C1 segment of cervical spinal cord (tissue), 14 donors: ENCODE measurements at regions not wholly inside any gene's neighbourhood (a gene's known extent, or its start where the extent isn't known, plus 50 kb on each side); places are given as distances from the start of the nearest gene placed in this dataset.
"Not testable (repeated sequence)": the region's sequence is repeated elsewhere in the genome, so short reads cannot be mapped to it uniquely, and the experiment has no call there.

ENCODE experiments used
- DNase-seq, 14 donors: peaks; one replicate each; lab custom pipeline; 2025; lab: John Stamatoyannopoulos, UW

- not testable (repeated sequence) for DNase-seq
These were observed 1128.2 kb downstream of the UQCRFS1 start for GRCh38 chr19:28084659-28085157.

DNA sequence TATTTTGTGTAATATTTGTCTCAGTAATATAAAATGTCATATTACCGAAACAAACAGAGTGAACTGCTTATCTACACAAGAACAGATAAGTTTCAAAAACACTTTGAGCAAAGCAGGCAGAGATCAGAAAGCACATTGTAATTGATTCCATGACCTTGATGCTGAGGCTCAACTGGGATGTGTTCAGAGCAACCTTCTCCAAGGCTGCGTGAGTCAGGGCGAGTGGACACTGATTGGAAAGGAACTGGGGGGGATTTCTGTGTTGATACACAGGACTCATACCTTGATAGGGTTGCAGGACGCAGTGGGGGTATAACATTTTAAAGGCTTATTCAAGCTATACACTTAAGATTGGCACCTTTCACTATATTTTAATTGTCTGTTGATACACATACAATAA lies 1136.3 kb downstream of the UQCRFS1 start:
- no peak for DNase-seq

GRCh38 chr19:28075229-28075628 lies 1137.7 kb downstream of the UQCRFS1 start:
- DNase-seq: no peak

DNA sequence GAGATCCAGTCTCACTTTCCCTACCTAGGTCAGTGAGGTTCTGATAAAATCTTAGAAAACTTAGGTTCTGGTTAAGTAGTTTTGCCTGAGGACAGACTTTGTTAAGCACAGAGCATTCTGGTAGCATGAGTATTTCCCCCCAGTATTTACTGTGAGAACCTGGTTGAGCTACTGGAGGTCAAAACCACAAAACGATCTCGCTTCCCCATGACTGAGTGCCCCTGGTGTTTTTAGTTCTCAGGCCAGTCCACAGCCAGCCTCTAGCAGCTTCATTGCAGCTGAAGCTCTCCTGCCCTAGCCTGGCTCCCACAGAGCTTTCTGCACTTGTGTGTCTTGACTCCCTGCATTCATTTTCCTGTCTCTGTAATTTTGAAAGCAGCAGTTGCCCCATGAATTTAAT lies 1138.2 kb downstream of the UQCRFS1 start:
- DNase-seq: no peak

DNA sequence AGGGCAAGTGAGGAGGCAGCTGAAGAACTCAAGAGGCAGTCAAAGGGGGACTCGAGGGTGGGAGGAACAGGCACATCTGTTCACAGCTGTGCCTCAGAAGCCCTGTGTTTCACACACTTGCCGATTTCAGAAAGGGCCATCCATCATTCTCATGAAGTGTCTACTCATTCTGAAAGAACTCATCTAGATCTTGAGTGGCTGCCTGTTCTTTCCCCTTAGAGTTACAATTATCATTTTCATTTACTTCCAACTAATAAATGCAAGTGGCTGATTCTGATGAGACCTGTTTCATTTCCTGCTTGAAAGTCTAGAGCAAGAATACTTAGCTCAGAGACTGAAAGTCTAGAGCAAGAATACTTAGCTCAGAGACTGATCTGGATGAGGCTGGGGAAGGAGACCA lies 1145.1 kb downstream of the UQCRFS1 start:
- DNase-seq: no peak

- DNase-seq: no peak
These were observed 1146.0 kb downstream of the UQCRFS1 start for GRCh38 chr19:28066988-28067387.

GRCh38 chr19:28066161-28066560 lies 1146.8 kb downstream of the UQCRFS1 start:
- DNase-seq: no peak

DNA sequence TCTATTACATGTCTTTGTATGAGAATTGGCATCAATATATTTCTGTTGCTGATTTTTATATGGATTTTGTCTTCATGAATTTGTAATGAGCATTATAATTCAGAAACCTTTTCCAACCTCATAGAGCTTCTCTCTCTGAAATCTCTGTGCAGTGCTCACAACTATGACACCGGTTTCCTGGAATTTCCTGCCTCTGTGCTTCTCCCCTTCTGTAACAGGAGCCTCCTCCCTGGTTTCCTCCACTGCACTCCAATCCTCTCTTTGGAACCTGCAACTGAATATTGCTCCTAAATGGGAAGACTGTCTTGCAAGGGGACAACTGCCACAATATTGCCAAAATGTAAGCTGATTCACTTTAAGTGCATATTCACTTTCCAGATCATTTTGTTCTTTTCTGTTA lies 1147.9 kb downstream of the UQCRFS1 start:
- no peak for DNase-seq

GRCh38 chr19:28063702-28064101 lies 1149.2 kb downstream of the UQCRFS1 start:
- no peak for DNase-seq

DNA sequence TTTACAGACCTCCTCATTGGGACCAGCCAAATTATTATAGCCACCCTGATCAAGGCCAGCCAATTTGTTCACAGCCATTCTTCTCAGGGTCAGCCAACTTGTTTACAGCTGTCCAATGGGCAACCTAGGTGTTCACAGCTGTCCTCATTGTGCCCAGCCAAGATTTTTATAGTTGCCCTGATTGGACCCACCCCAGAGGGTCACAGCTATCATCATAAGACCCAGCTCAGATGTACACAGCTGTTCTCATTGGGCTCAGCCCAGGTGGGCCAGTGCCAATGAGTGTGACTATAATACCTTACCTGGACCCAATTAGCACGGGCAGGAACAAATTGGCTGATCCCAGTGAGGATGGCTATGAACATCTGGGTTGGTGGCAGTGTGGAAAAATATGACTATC lies 1151.8 kb downstream of the UQCRFS1 start:
- DNase-seq: no peak

DNA sequence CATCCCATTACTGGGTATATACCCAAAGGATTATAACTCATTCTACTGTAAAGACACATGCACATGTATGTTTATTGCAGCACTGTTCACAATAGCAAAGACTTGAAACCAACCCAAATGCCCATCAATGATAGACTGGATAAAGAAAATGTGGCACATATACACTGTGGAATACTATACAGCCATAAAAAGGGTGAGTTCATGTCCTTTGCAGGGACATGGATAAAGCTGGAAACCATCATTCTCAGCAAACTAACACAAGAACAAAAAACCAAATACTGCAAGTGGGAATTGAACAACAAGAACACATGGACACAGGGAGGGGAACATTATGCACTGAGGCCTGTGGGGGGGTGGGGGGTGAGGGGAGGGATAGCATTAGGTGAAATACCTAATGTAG lies 1155.9 kb downstream of the UQCRFS1 start:
- not testable (repeated sequence) for DNase-seq

GRCh38 chr19:28051047-28051446 lies 1161.9 kb downstream of the UQCRFS1 start:
- DNase-seq: no peak

- no peak for DNase-seq
These were observed 1163.1 kb downstream of the UQCRFS1 start for GRCh38 chr19:28049875-28050274.

DNA sequence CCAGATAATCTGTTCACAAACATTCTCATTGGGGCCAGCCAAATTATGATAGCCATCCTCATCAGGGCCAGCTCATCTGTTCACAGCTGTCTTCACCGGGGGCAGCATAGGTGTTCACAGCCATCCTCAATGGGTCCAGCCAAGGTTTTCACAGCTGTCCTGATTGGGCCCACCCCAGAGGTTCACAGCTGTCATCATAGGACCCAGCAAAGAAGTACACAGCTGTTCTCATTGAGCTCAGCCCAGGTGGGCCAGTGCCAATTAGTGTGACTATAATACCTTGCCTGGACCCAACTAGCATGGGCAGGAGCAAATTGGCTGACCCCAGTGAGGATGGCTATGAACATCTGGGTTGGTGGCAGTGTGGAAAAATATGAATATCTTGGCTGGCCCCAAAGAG lies 1166.0 kb downstream of the UQCRFS1 start:
- no peak for DNase-seq

- DNase-seq: no peak
These were observed 1167.3 kb downstream of the UQCRFS1 start for GRCh38 chr19:28045621-28046020.

DNA sequence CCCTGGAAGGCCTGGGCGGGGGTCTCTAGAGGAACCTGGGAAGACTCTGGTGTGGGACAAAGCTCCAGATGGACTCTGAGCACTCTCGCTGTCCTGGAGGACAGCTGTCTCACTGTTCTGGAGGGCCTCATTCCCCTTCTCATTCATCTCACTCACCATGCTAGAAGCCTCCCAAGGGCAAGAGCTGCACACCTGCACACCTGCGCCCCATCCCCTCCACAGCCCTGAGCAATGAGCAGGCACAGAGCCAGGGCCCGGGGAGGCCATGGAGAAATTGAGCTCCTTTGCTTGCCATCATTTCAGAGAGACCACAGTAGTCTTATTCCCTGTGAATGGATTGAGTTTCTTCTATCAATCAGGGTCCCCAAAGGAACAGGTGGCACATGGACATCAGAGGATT lies 1168.5 kb downstream of the UQCRFS1 start:
- no peak for DNase-seq

- DNase-seq: no peak
These were observed 1170.4 kb downstream of the UQCRFS1 start for GRCh38 chr19:28042516-28042915.

DNA sequence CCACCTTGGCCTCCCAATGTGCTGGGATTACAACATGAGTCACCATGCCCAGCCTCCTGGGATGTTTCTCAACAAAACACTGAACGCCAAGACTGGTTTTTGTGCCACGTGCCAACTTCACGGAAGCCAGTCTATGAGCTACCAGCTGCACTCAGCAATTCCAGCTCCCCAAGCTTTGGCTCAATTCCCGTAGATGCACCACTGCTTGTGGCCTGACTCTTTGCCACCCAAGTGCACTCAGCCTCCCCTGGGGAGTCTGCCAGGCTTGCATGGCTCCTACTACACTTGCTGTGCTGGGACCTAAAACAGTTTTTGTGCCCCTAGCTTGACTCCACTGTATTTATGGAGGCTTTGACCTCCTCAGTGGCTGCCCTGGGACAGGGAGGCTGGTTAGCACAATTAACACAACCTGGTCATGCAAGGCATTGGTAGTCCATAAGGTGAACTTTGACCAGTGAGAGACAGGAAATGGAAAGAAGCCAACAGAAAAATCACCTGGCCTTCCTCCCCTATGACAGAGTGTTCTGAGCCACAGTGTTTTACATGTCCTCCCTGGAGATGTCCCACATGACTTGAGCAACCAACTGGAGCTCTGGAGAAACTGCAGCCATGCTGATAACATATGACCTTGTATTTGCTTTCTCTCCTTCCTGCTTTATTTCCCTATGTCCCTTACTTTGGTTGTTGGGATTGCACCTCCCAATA lies 1173.1 kb downstream of the UQCRFS1 start:
- no peak for DNase-seq

GRCh38 chr19:28037186-28037585 lies 1175.8 kb downstream of the UQCRFS1 start:
- DNase-seq: no peak

DNA sequence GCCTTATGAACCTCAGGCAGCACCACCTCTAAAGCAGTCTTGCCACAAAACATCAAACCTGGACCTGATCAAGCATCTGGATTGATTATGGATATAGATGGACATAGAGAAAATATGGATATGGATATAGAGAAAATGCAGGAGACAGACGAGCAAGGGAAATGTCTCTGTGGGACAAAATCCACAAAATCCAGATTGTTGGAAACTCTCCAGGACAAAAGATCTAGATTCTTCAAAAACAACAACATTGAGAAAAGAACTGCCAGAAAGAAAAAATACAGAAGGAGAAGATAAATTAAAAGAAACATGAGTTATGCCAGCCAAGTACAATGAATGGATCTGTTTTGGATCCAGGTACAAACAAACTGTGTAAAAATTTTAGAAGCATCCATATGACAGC lies 1176.5 kb downstream of the UQCRFS1 start:
- no peak for DNase-seq

- no peak for DNase-seq
These were observed 1178.0 kb downstream of the UQCRFS1 start for GRCh38 chr19:28034936-28035335.

DNA sequence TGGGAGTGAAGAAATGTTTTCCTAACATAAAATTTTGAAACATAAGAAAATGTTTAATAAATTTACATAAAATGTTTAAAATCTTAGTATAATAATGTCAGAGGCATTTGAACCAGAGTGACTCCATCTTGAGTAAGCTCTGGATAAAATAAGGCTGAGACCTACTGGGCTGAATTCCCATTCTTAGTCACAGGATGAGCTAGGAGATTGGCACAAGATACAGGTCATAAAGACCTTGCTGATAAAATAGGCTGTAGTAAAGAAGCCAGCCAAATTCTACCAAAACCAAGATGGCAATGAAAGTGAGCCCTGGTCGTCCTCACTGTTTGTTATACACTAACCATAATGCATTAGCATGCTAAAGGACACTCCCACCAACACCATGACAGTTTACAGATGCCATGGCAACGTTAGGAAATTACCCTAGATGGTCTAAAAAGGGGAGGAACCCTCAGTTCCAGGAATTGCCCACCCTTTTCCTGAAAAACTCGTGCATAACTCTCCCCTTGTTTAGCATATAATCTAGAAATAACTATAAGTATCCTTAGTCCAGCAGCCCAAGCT lies 1184.0 kb downstream of the UQCRFS1 start:
- DNase-seq: no peak

- no peak for DNase-seq
These were observed 1185.8 kb downstream of the UQCRFS1 start for GRCh38 chr19:28027116-28027515.

- no peak for DNase-seq
These were observed 1186.3 kb downstream of the UQCRFS1 start for GRCh38 chr19:28026636-28027035.
